GM12878 (cell line): ENCODE measurements at regions not wholly inside any gene's neighbourhood (a gene's known extent, or its start where the extent isn't known, plus 50 kb on each side); places are given as distances from the start of the nearest gene placed in this dataset.

Experiments used
- ATAC-seq: fragments of 200-7000 bp; cut with Tn5 transposase; 3 replicates; pipeline ENCODE4 v1.9.1; 2020; ENCODE audit warnings: mild to moderate bottlenecking, moderate library complexity
- BruUV-seq: library from RNA; stranded (reverse); fragments of 400-500 nt; replicated peaks from 2 replicates; lab custom pipeline; 2021; lab: Mats Ljungman, UMichigan
- CTCF ChIA-PET: fragments of 300-600 bp; sonication (Branson Sonifier 250); formaldehyde crosslinking; extraction: SDS; loops from one replicate; lab custom pipeline; 2021; ENCODE audit warnings: inconsistent platforms; lab: Yijun Ruan, JAX
- POLR2A ChIA-PET: fragments of 350-600 bp; formaldehyde crosslinking; extraction: SDS; loops from one replicate; lab custom pipeline; 2021; ENCODE audit warnings: inconsistent platforms; lab: Charles Lee
- RAD21 ChIA-PET: fragments of 300-600 bp; sonication (Branson Sonifier 250); formaldehyde crosslinking; loops from one replicate; lab custom pipeline; 2023; ENCODE audit warnings: antibody characterized with exemption; ENCODE audit not compliant: unreplicated experiment; lab: Charles Lee
- SMC1A ChIA-PET: fragments of 300-600 bp; sonication (Branson Sonifier 250); formaldehyde crosslinking; loops from one replicate; lab custom pipeline; 2023; ENCODE audit not compliant: unreplicated experiment, uncharacterized antibody; lab: Charles Lee
- DNase-seq: peaks from one replicate; pipeline ENCODE4 v3.0.0-alpha.2; 2011; ENCODE audit warnings: low read depth, low spot score
- FAIRE-seq: peaks from 3 replicates; lab custom pipeline; 2011; peaks lifted over from hg19 to GRCh38; lab: Jason Lieb, UNC
- H2AFZ ChIP-seq: 2 replicates; pipeline ENCODE4 v1.6.0; 2011; ENCODE audit warnings: low read depth, low read length, control low read depth; ENCODE audit not compliant: control insufficient read depth
- H3K27ac ChIP-seq: 2 replicates; pipeline ENCODE4 v1.5.1; 2011; ENCODE audit warnings: control low read depth; ENCODE audit not compliant: control insufficient read depth, insufficient read depth
- H3K27me3 ChIP-seq, 2 experiments: replicated peaks in 1 of 2; 2 replicates each; pipeline versions ENCODE4 v1.6.0 to v1.6.1; 2011; ENCODE audit warnings: low read length in 1 of 2; ENCODE audit not compliant: control insufficient read depth in 2 of 2, insufficient read depth in 2 of 2
- H3K36me3 ChIP-seq, 2 experiments: 2 replicates each; pipeline ENCODE4 v1.5.1; 2011; ENCODE audit warnings: low read length in 1 of 2; ENCODE audit not compliant: control insufficient read depth in 2 of 2, insufficient read depth in 2 of 2
- H3K4me1 ChIP-seq: 2 replicates; pipeline ENCODE4 v1.6.1; 2011; ENCODE audit warnings: mild to moderate bottlenecking, low read length, moderate library complexity, mixed read lengths; ENCODE audit not compliant: control insufficient read depth, insufficient read depth
- H3K4me2 ChIP-seq: 2 replicates; pipeline ENCODE4 v1.6.0; 2011; ENCODE audit warnings: control low read depth; ENCODE audit not compliant: control insufficient read depth, insufficient read depth
- H3K4me3 ChIP-seq: fragments of 200-600 bp; sonication (generic); 2 replicates; pipeline ENCODE4 v1.5.1; 2016
- H3K79me2 ChIP-seq: 2 replicates; pipeline ENCODE4 v1.6.0; 2011; ENCODE audit warnings: low read length; ENCODE audit not compliant: control insufficient read depth, insufficient read depth
- H3K9ac ChIP-seq: 2 replicates; pipeline ENCODE4 v1.8.0; 2011; ENCODE audit warnings: low read length, control low read depth, mixed read lengths; ENCODE audit not compliant: control insufficient read depth, insufficient read depth
- H3K9me3 ChIP-seq: replicated peaks from 3 replicates; pipeline ENCODE4 v1.5.1; 2011; ENCODE audit warnings: mild to moderate bottlenecking, low read length; ENCODE audit not compliant: control insufficient read depth, insufficient read depth
- H4K20me1 ChIP-seq: 2 replicates; pipeline ENCODE4 v1.6.0; 2011; ENCODE audit not compliant: control insufficient read depth, insufficient read depth
- BCL11A ChIP-seq: IDR thresholded peaks from 2 replicates; pipeline ENCODE4 v1.6.1; 2011; ENCODE audit warnings: low read depth, low read length
- E2F4 ChIP-seq: IDR thresholded peaks from 2 replicates; pipeline ENCODE4 v1.6.1; 2012; ENCODE audit warnings: low read depth, low read length, improper control_type of control experiment
- FOXM1 ChIP-seq: IDR thresholded peaks from 2 replicates; pipeline ENCODE4 v1.6.1; 2012; ENCODE audit warnings: low read depth, mild to moderate bottlenecking, inconsistent platforms, low read length, moderate library complexity
- GATAD2B ChIP-seq: fragments of 450-650 bp; conservative IDR thresholded peaks from 2 replicates; pipeline ENCODE4 v1.6.1; 2017; ENCODE audit warnings: low read depth, mild to moderate bottlenecking, moderate library complexity
- HDAC2 ChIP-seq: fragments of 200-600 bp; sonication (generic); IDR thresholded peaks from 2 replicates; pipeline ENCODE4 v1.6.1; 2017
- HDAC6 ChIP-seq: fragments of 200-600 bp; sonication (generic); IDR thresholded peaks from one replicate; pipeline ENCODE4 v1.8.0; 2017; ENCODE audit warnings: antibody characterized with exemption; ENCODE audit not compliant: unreplicated experiment
- JUNB ChIP-seq: IDR thresholded peaks from 2 replicates; pipeline ENCODE4 v1.6.1; 2016; ENCODE audit warnings: antibody characterized with exemption, mild to moderate bottlenecking
- NFIC ChIP-seq: IDR thresholded peaks from 2 replicates; pipeline ENCODE4 v1.6.1; 2012; ENCODE audit warnings: low read depth, mild to moderate bottlenecking, inconsistent platforms, low read length, moderate library complexity
- ZNF207 ChIP-seq: fragments of 450-650 bp; IDR thresholded peaks from 2 replicates; pipeline ENCODE4 v1.6.1; 2014; ENCODE audit warnings: antibody characterized with exemption, mild to moderate bottlenecking, borderline replicate concordance
- ZNF592 ChIP-seq: fragments of 450-650 bp; IDR thresholded peaks from 2 replicates; pipeline ENCODE4 v1.6.1; 2017; ENCODE audit warnings: mild to moderate bottlenecking, moderate library complexity
- WGBS: methylation state at CpG from one replicate; pipeline ENCODE4 v1.1.6; 2016; ENCODE audit warnings: low lambda C conversion rate; ENCODE audit not compliant: insufficient replicate concordance, insufficient coverage; ENCODE audit errors: missing lambda C conversion rate; 5-methylcytosine and 5-hydroxymethylcytosine counted together
- in situ Hi-C: fragments of 300-500 bp; cut with MboI; formaldehyde crosslinking; loops from 9 replicates; pipeline ENCODE4 v1.14.3; 2018; ENCODE audit warnings: mixed read lengths
- intact Hi-C: fragments of 100-400 bp; cut with micrococcal nuclease; formaldehyde crosslinking; loops from one replicate; pipeline ENCODE4 v1.14.2; 2022; ENCODE audit not compliant: unreplicated experiment

GRCh38 chr3:177561769-177562392, 364.6 kb upstream of the TBL1XR1 start:
- SMC1A ChIA-PET = no interaction called here
- no peaks in the 10 kb centered on the region for H3K9me3 ChIP-seq
- no peaks in the 10 kb centered on the region for H4K20me1 ChIP-seq
- BruUV-seq = no TSS peak
- H3K9ac ChIP-seq = no peak overlapping the region
- POLR2A ChIA-PET = no interaction called here
- CTCF ChIA-PET = no interaction called here
- H3K36me3 ChIP-seq = no peaks in the 10 kb centered on the region
- intact Hi-C loops = no loop called here
- no peak for ATAC-seq
- RAD21 ChIA-PET = no interaction called here
- 43% methylated on average over 8 of the region's 8 CpGs for WGBS
- H3K27me3 ChIP-seq = no peaks in the 10 kb centered on the region
- H3K79me2 ChIP-seq = no peaks in the 10 kb centered on the region
- no peak for TF ChIP-seq BCL11A
- no peak for TF ChIP-seq GATAD2B
- no peak for TF ChIP-seq ZNF592
- no peak for TF ChIP-seq JUNB
- TF ChIP-seq HDAC2 = no peak
- no peak for TF ChIP-seq NFIC
- TF ChIP-seq ZNF207 = no peak
- TF ChIP-seq FOXM1 = no peak
- no peak for TF ChIP-seq E2F4
- no peak for TF ChIP-seq HDAC6
- TF ChIP-seq, all 136 proteins: peak for 0
- H3K27ac ChIP-seq = no peak overlapping the region
- H2AFZ ChIP-seq = no peak overlapping the region
- no peak for FAIRE-seq
- H3K4me2 ChIP-seq = no peak overlapping the region
- H3K4me3 ChIP-seq = no peak overlapping the region
- no peak for DNase-seq
- in situ Hi-C loops = no loop called here
- H3K4me1 ChIP-seq = no peaks in the 10 kb centered on the region
